B cell (primary cell): ENCODE measurements at regions not wholly inside any gene's neighbourhood (a gene's known extent, or its start where the extent isn't known, plus 50 kb on each side); places are given as distances from the start of the nearest gene placed in this dataset.

Source experiments
- ATAC-seq: fragments of 200-7000 bp; cut with Tn5 transposase; one replicate; pipeline ENCODE4 v1.10.0; 2021; ENCODE audit warnings: low read depth, mild to moderate bottlenecking, moderate number of reproducible peaks, moderate library complexity
- CTCF ChIA-PET: fragments of 350-600 bp; sonication (Branson Sonifier 250); formaldehyde crosslinking; loops from one replicate; lab custom pipeline; 2021; ENCODE audit warnings: antibody characterized with exemption, inconsistent platforms; lab: Charles Lee
- POLR2A ChIA-PET: fragments of 350-600 bp; sonication (Branson Sonifier 250); formaldehyde crosslinking; loops from one replicate; lab custom pipeline; 2021; ENCODE audit warnings: antibody characterized with exemption; lab: Charles Lee
- DNase-seq: peaks from one replicate; pipeline ENCODE4 v3.0.0; 2013
- H2AFZ ChIP-seq: 2 replicates; pipeline ENCODE4 v1.6.1; 2012; ENCODE audit warnings: mild to moderate bottlenecking, low read depth, low read length; ENCODE audit not compliant: insufficient read depth, poor library complexity, severe bottlenecking
- H3K27ac ChIP-seq, 2 donors: 1 replicate in 1 of 2; 2 replicates in 1 of 2; pipeline ENCODE4 v1.5.1; 2012 to 2013; ENCODE audit warnings: low read length in 2 of 2, mild to moderate bottlenecking in 2 of 2, moderate library complexity in 1 of 2
- H3K27me3 ChIP-seq, 4 experiments: fragments of 200-600 bp in 1 of 4; sonication (generic) in 1 of 4; replicated peaks in 1 of 4; 1 replicate in 2 of 4; 2 replicates in 2 of 4; pipeline versions ENCODE4 v1.6.1 to v1.7.0; 2013 to 2016; ENCODE audit warnings: low read length in 3 of 4, mild to moderate bottlenecking in 2 of 4, mixed read lengths in 1 of 4, moderate library complexity in 1 of 4; ENCODE audit not compliant: insufficient read depth in 4 of 4, control insufficient read depth in 3 of 4; ENCODE audit errors: control extremely low read depth in 1 of 4
- H3K36me3 ChIP-seq, 2 experiments: replicated peaks in 1 of 2; 1 replicate in 1 of 2; 2 replicates in 1 of 2; pipeline versions ENCODE4 v1.6.1 to v1.7.1; 2013; ENCODE audit warnings: low read length in 1 of 2; ENCODE audit not compliant: insufficient read depth in 2 of 2, control insufficient read depth in 1 of 2; ENCODE audit errors: control extremely low read depth in 1 of 2, extremely low read depth in 1 of 2
- H3K4me1 ChIP-seq, 2 donors: fragments of 200-600 bp in 1 of 2; sonication (generic) in 1 of 2; 1 replicate in 1 of 2; 2 replicates in 1 of 2; pipeline versions ENCODE4 v1.5.1 to v1.6.1; 2013 to 2017; ENCODE audit warnings: low read length in 2 of 2; ENCODE audit not compliant: control insufficient read depth in 2 of 2, insufficient read depth in 2 of 2
- H3K4me2 ChIP-seq: replicated peaks from 2 replicates; pipeline ENCODE3; 2012; ENCODE audit warnings: mild to moderate bottlenecking, low read depth, low read length; ENCODE audit not compliant: poor library complexity, severe bottlenecking
- H3K4me3 ChIP-seq, 5 experiments: fragments of 200-600 bp in 1 of 5; sonication (generic) in 1 of 5; 1 replicate in 3 of 5; 2 replicates in 2 of 5; pipeline versions ENCODE4 v1.5.1 to v1.7.0; 2011 to 2016; ENCODE audit warnings: low read length in 4 of 5, mild to moderate bottlenecking in 4 of 5, low read depth in 2 of 5, control low read depth in 1 of 5, moderate library complexity in 1 of 5; ENCODE audit not compliant: insufficient read depth in 1 of 5; ENCODE audit errors: control extremely low read depth in 1 of 5, extremely low read depth in 1 of 5
- H3K79me2 ChIP-seq: fragments of 200-600 bp; sonication (generic); one replicate; pipeline ENCODE4 v1.6.0; 2016; ENCODE audit warnings: low read length; ENCODE audit not compliant: control insufficient read depth, insufficient read depth
- H3K9ac ChIP-seq: fragments of 200-600 bp; sonication (generic); 2 replicates; pipeline ENCODE4 v1.6.1; 2017; ENCODE audit warnings: mild to moderate bottlenecking, low read length, moderate library complexity
- H3K9me3 ChIP-seq, 3 donors: one replicate each; pipeline versions ENCODE4 v1.6.1 to v1.7.1; 2013; ENCODE audit warnings: low read length in 2 of 3; ENCODE audit not compliant: control insufficient read depth in 2 of 3, insufficient read depth in 1 of 3; ENCODE audit errors: control extremely low read depth in 1 of 3
- H4K20me1 ChIP-seq: 2 replicates; pipeline ENCODE4 v1.6.0; 2012; ENCODE audit warnings: mild to moderate bottlenecking, low read length; ENCODE audit not compliant: insufficient read depth, control insufficient read depth, poor library complexity, severe bottlenecking
- H3K27ac Mint-ChIP-seq: one replicate; pipeline ENCODE4 v1.8.0; 2021; ENCODE audit warnings: mixed read lengths
- H3K27me3 Mint-ChIP-seq: one replicate; pipeline ENCODE4 v1.8.0; 2021; ENCODE audit warnings: mixed read lengths
- H3K4me1 Mint-ChIP-seq: one replicate; pipeline ENCODE4 v1.8.0; 2021; ENCODE audit warnings: mixed read lengths
- H3K4me3 Mint-ChIP-seq: one replicate; pipeline ENCODE4 v1.8.0; 2021; ENCODE audit warnings: mixed read lengths
- H3K9me3 Mint-ChIP-seq: one replicate; pipeline ENCODE4 v1.8.0; 2022; ENCODE audit warnings: mixed read lengths; ENCODE audit not compliant: insufficient read depth
- EZH2 ChIP-seq: IDR thresholded peaks from 2 replicates; pipeline ENCODE4 v1.6.1; 2012; ENCODE audit warnings: borderline replicate concordance, low read depth, mild to moderate bottlenecking, moderate library complexity, low read length; ENCODE audit not compliant: insufficient read depth, poor library complexity, severe bottlenecking
- WGBS: methylation state at CpG from one replicate; pipeline ENCODE4 v1.1.5; 2013; ENCODE audit warnings: missing lambda C conversion rate; ENCODE audit not compliant: insufficient coverage; 5-methylcytosine and 5-hydroxymethylcytosine counted together
- intact Hi-C: fragments of 100-400 bp; cut with micrococcal nuclease; formaldehyde crosslinking; loops from one replicate; pipeline ENCODE4 v1.10.0; 2022
- TF ChIP-seq, protein P1 (sequence below): fragments of 200-600 bp; IDR thresholded peaks from one replicate; pipeline ENCODE4 v1.8.0; 2022; ENCODE audit warnings: antibody characterized with exemption, mild to moderate bottlenecking

- Histone ChIP-seq H3K9ac (no peak overlapping the region), H3K4me2 (no peak overlapping the region), H3K4me1 (no peaks in the 10 kb centered on the region), H2AFZ (no peak overlapping the region), H3K4me3 (no peak overlapping the region), H3K79me2 (no peaks in the 10 kb centered on the region), H3K9me3 (peaks cover 0 to 3% (median 0%) of the 10 kb centered on the region in 3 donors), H3K27ac (no peak overlapping the region), H4K20me1 (no peaks in the 10 kb centered on the region), H3K27me3 (no peaks in the 10 kb centered on the region), H3K36me3 (no peaks in the 10 kb centered on the region)
- POLR2A ChIA-PET = no interaction called here
- no peak overlapping the region for H3K4me3 Mint-ChIP-seq
- no peaks in the 10 kb centered on the region for H3K4me1 Mint-ChIP-seq
- DNase-seq (no peak), ATAC-seq (no peak)
- H3K9me3 Mint-ChIP-seq = peaks cover 2% of the 10 kb centered on the region
- CTCF ChIA-PET = interaction anchor here (1.2 kb wide), 1 partner anchor 10 kb away, joined by 3 read pairs; no protein-coding TSS in a partner anchor
- intact Hi-C loops = no loop called here
- no peak overlapping the region for H3K27ac Mint-ChIP-seq
- WGBS = no CpG with 5 or more reads among the region's 3 CpGs
- TF ChIP-seq EZH2 = no peak
- no peaks in the 10 kb centered on the region for H3K27me3 Mint-ChIP-seq
Observed at GRCh38 chr2:52960881-52961280, 806.7 kb upstream of the CHAC2 start.

DNA sequence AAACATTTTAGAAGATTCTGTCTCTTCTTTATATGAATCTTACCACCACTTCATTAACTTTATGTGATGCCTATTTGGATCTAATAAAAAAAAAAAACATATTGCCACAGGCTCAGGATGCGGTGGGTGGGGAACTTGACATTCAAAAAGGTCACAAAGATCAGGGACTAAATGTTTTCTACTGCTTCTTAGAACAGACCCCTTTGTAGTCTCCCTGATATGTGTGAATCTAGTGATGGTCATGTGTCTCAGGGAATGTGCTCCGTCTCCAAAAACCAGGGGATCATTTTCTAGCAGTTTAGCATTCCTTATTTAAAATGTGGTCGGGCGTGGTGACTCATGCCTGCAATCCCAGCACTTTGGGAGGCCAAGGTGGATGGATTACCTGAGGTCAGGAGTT is 807.8 kb upstream of the CHAC2 start:
- Mint-ChIP-seq H3K4me3 (no peak overlapping the region), H3K27me3 (no peaks in the 10 kb centered on the region), H3K9me3 (peaks cover 2% of the 10 kb centered on the region), H3K27ac (no peak overlapping the region), H3K4me1 (no peaks in the 10 kb centered on the region)
- H3K27me3 ChIP-seq = no peaks in the 10 kb centered on the region
- H4K20me1 ChIP-seq = no peaks in the 10 kb centered on the region
- ATAC-seq = no peak
- no peaks in the 10 kb centered on the region for H3K4me1 ChIP-seq
- H3K36me3 ChIP-seq = no peaks in the 10 kb centered on the region
- H3K79me2 ChIP-seq = no peaks in the 10 kb centered on the region
- no peak for DNase-seq
- TF ChIP-seq, protein P1, sequence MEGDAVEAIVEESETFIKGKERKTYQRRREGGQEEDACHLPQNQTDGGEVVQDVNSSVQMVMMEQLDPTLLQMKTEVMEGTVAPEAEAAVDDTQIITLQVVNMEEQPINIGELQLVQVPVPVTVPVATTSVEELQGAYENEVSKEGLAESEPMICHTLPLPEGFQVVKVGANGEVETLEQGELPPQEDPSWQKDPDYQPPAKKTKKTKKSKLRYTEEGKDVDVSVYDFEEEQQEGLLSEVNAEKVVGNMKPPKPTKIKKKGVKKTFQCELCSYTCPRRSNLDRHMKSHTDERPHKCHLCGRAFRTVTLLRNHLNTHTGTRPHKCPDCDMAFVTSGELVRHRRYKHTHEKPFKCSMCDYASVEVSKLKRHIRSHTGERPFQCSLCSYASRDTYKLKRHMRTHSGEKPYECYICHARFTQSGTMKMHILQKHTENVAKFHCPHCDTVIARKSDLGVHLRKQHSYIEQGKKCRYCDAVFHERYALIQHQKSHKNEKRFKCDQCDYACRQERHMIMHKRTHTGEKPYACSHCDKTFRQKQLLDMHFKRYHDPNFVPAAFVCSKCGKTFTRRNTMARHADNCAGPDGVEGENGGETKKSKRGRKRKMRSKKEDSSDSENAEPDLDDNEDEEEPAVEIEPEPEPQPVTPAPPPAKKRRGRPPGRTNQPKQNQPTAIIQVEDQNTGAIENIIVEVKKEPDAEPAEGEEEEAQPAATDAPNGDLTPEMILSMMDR = no peak
- no peak for TF ChIP-seq EZH2
- no peak overlapping the region for H2AFZ ChIP-seq
- intact Hi-C loops = no loop called here
- no peak overlapping the region for H3K4me3 ChIP-seq
- no peak overlapping the region for H3K27ac ChIP-seq
- WGBS = 80% methylated on average over 3 of the region's 4 CpGs
- peaks cover 0 to 3% (median 0%) of the 10 kb centered on the region in 3 donors for H3K9me3 ChIP-seq
- H3K4me2 ChIP-seq = no peak overlapping the region
- POLR2A ChIA-PET = no interaction called here
- CTCF ChIA-PET = interaction anchor here (0.7 kb wide), 1 partner anchor 110 kb away, joined by 4 read pairs; no protein-coding TSS in a partner anchor
- no peak overlapping the region for H3K9ac ChIP-seq
